ENCODE measurements at regions not wholly inside any gene's neighbourhood (a gene's known extent, or its start where the extent isn't known, plus 50 kb on each side); places are given as distances from the start of the nearest gene placed in this dataset.

DNA sequence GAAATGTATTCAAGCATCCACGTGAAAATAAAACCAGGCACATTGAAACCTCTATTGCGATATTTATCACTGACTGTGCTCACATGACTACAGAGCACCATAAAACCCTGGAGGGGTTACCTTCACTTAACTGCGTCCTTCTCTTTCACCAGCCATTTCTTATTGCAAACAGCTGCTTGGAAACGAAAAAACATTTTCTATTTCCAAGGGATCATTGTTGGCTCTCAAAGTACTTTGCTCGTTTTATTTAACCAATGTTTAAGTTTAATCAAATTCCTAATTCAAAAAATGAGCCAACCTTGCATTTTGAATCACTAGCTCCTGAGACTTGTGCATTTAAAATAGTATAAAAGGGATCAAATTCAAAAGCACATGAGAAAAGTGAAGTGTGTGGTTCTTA lies 134.4 kb downstream of the OSR1 start:
- CTCF ChIA-PET (ENCODE audit: low intra/inter-chr PET ratio, low total read pairs), result no interaction called here
- H3K79me2 ChIP-seq (ENCODE audit: insufficient read depth, low read length), result no peaks in the 10 kb centered on the region
- 47% methylated on average over 5 of the region's 5 CpGs for WGBS (ENCODE audit: low lambda C conversion rate)
- H3K9ac ChIP-seq (ENCODE audit: insufficient read depth, low read depth, low read length), result no peak overlapping the region
- H3K27me3 ChIP-seq (ENCODE audit: control insufficient read depth in 1 of 2, insufficient read depth in 2 of 2, low read length in 2 of 2), result no peaks in the 10 kb centered on the region
- in situ Hi-C loops (cut with HindIII; ENCODE audit: extremely low pct_ligation_motif_present, low pct_unique_long_range_greater_than_20kb), result no loop called here
- intact Hi-C loops (cut with micrococcal nuclease; ENCODE audit: unreplicated experiment), result no loop called here
- H3K27ac ChIP-seq (ENCODE audit: extremely low read length, insufficient read depth, low read length), result no peak overlapping the region
- no peak for ATAC-seq
- no peak overlapping the region for H2AFZ ChIP-seq (ENCODE audit: low read length)
- TF ChIP-seq ZNF761 (CRISPR knock-in tag; conservative IDR thresholded peaks at IDR 0.05) (no peak), FOXM1 (CRISPR knock-in tag; IDR thresholded peaks at IDR 0.05) (no peak), ZBTB39 (CRISPR knock-in tag; IDR thresholded peaks at IDR 0.05) (no peak), ZNF570 (CRISPR knock-in tag; IDR thresholded peaks at IDR 0.05; ENCODE audit: borderline replicate concordance) (no peak), NFYB (CRISPR knock-in tag; IDR thresholded peaks at IDR 0.05) (no peak)
- H3K4me3 ChIP-seq (replicated peaks in 1 of 3; ENCODE audit: insufficient read depth in 1 of 3, low read depth in 2 of 3, low read length in 3 of 3), result no peak overlapping the region
- FAIRE-seq, result no peak
- H3K9me3 ChIP-seq (ENCODE audit: low read length), result no peaks in the 10 kb centered on the region
- peaks cover 22% of the 10 kb centered on the region for H3K4me1 ChIP-seq (ENCODE audit: insufficient read depth, low read length)
- no peak for DNase-seq (ENCODE audit: low spot score)
- no peak overlapping the region for H3K4me2 ChIP-seq (ENCODE audit: low read depth, low read length)
- no TSS peak for BruUV-seq (replicated peaks)
- no peaks in the 10 kb centered on the region for H4K20me1 ChIP-seq (ENCODE audit: insufficient read depth, low read length)
- H3K36me3 ChIP-seq (replicated peaks in 1 of 2; ENCODE audit: control insufficient read depth in 1 of 2, insufficient read depth in 2 of 2, low read length in 2 of 2), result no peaks in the 10 kb centered on the region
- POLR2A ChIA-PET, result no interaction called here

DNA sequence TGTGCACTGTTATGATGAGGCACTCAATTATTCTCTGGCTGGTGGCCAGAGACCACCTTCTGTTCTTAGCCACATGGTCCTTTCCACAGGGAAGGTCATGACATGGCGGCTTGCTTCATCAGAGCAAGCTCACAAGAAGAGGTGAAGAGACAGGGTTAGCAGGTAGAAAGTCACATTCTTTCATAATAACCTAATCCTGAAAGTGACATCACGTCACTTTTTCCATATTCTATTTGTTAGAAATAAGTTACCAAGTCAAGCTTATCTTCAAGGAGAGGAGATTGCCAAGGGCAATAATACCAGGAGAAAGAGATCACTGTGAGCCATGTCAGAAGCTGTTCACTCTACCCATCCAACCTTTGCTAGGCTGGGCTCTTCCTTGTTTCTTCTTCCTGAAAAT lies 139.4 kb downstream of the OSR1 start:
- POLR2A ChIA-PET, result no interaction called here
- H3K4me1 ChIP-seq (ENCODE audit: insufficient read depth, low read length), result no peaks in the 10 kb centered on the region
- DNase-seq (ENCODE audit: low spot score) (no peak), ATAC-seq (no peak), FAIRE-seq (no peak)
- no peaks in the 10 kb centered on the region for H3K27me3 ChIP-seq (ENCODE audit: control insufficient read depth in 1 of 2, insufficient read depth in 2 of 2, low read length in 2 of 2)
- no peak overlapping the region for H2AFZ ChIP-seq (ENCODE audit: low read length)
- intact Hi-C loops (cut with micrococcal nuclease; ENCODE audit: unreplicated experiment), result loop anchor here (5.0 kb wide), 1 partner anchor 337 kb away; no protein-coding TSS in a partner anchor
- 20% methylated on average over 2 of the region's 2 CpGs for WGBS (ENCODE audit: low lambda C conversion rate)
- in situ Hi-C loops (cut with HindIII; ENCODE audit: extremely low pct_ligation_motif_present, low pct_unique_long_range_greater_than_20kb), result no loop called here
- H3K79me2 ChIP-seq (ENCODE audit: insufficient read depth, low read length), result no peaks in the 10 kb centered on the region
- CTCF ChIA-PET (ENCODE audit: low intra/inter-chr PET ratio, low total read pairs), result no interaction called here
- H3K36me3 ChIP-seq (replicated peaks in 1 of 2; ENCODE audit: control insufficient read depth in 1 of 2, insufficient read depth in 2 of 2, low read length in 2 of 2), result no peaks in the 10 kb centered on the region
- no TSS peak for BruUV-seq (replicated peaks)
- H3K9me3 ChIP-seq (ENCODE audit: low read length), result no peaks in the 10 kb centered on the region
- no peaks in the 10 kb centered on the region for H4K20me1 ChIP-seq (ENCODE audit: insufficient read depth, low read length)
- no peak overlapping the region for H3K4me2 ChIP-seq (ENCODE audit: low read depth, low read length)
- no peak overlapping the region for H3K27ac ChIP-seq (ENCODE audit: extremely low read length, insufficient read depth, low read length)
- H3K4me3 ChIP-seq (replicated peaks in 1 of 3; ENCODE audit: insufficient read depth in 1 of 3, low read depth in 2 of 3, low read length in 3 of 3), result no peak overlapping the region
- no peak overlapping the region for H3K9ac ChIP-seq (ENCODE audit: insufficient read depth, low read depth, low read length)
- TF ChIP-seq ZNF607 (CRISPR knock-in tag; IDR thresholded peaks at IDR 0.05; ENCODE audit: borderline replicate concordance) (no peak), TEAD2 (CRISPR knock-in tag; IDR thresholded peaks at IDR 0.05) (no peak), HOXA7 (CRISPR knock-in tag; IDR thresholded peaks at IDR 0.05) (no peak), ZNF782 (CRISPR knock-in tag; IDR thresholded peaks at IDR 0.05; ENCODE audit: borderline replicate concordance) (no peak), CBX1 (IDR thresholded peaks at IDR 0.05; ENCODE audit: low read depth) (no peak), ZBTB8A (CRISPR knock-in tag; IDR thresholded peaks at IDR 0.05; ENCODE audit: borderline replicate concordance, low read depth) (no peak), ZNF781 (CRISPR knock-in tag; IDR thresholded peaks at IDR 0.05; ENCODE audit: borderline replicate concordance, not compliant biosample characterization) (no peak), CC2D1A (CRISPR knock-in tag; IDR thresholded peaks at IDR 0.05) (no peak)
- TF ChIP-seq, protein P1, sequence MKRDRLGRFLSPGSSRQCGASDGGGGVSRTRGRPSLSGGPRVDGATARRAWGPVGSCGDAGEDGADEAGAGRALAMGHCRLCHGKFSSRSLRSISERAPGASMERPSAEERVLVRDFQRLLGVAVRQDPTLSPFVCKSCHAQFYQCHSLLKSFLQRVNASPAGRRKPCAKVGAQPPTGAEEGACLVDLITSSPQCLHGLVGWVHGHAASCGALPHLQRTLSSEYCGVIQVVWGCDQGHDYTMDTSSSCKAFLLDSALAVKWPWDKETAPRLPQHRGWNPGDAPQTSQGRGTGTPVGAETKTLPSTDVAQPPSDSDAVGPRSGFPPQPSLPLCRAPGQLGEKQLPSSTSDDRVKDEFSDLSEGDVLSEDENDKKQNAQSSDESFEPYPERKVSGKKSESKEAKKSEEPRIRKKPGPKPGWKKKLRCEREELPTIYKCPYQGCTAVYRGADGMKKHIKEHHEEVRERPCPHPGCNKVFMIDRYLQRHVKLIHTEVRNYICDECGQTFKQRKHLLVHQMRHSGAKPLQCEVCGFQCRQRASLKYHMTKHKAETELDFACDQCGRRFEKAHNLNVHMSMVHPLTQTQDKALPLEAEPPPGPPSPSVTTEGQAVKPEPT (CRISPR knock-in tag; IDR thresholded peaks at IDR 0.05; ENCODE audit: low read depth), result no peak
- TF ChIP-seq, protein P2, sequence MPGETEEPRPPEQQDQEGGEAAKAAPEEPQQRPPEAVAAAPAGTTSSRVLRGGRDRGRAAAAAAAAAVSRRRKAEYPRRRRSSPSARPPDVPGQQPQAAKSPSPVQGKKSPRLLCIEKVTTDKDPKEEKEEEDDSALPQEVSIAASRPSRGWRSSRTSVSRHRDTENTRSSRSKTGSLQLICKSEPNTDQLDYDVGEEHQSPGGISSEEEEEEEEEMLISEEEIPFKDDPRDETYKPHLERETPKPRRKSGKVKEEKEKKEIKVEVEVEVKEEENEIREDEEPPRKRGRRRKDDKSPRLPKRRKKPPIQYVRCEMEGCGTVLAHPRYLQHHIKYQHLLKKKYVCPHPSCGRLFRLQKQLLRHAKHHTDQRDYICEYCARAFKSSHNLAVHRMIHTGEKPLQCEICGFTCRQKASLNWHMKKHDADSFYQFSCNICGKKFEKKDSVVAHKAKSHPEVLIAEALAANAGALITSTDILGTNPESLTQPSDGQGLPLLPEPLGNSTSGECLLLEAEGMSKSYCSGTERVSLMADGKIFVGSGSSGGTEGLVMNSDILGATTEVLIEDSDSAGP (CRISPR knock-in tag; IDR thresholded peaks at IDR 0.05; ENCODE audit: borderline replicate concordance), result no peak
